ENCODE measurements at regions not wholly inside any gene's neighbourhood (a gene's known extent, or its start where the extent isn't known, plus 50 kb on each side); places are given as distances from the start of the nearest gene placed in this dataset.

- 76% methylated on average over 3 of the region's 3 CpGs for WGBS
- no peaks in the 10 kb centered on the region for H3K4me1 ChIP-seq (ENCODE audit: control insufficient read depth in 4 of 4, insufficient read depth in 4 of 4, low read length in 3 of 4)
- no peak for TF ChIP-seq RAD21 (IDR thresholded peaks at IDR 0.05)
- no peak for TF ChIP-seq ATF3 (IDR thresholded peaks at IDR 0.05)
- TF ChIP-seq EGR1 (IDR thresholded peaks at IDR 0.05; ENCODE audit: low read depth in 2 of 2) = no peak
- no peak for TF ChIP-seq JUND (IDR thresholded peaks at IDR 0.05)
- no peak for TF ChIP-seq FOXA1 (IDR thresholded peaks at IDR 0.05)
- TF ChIP-seq, protein P1, sequence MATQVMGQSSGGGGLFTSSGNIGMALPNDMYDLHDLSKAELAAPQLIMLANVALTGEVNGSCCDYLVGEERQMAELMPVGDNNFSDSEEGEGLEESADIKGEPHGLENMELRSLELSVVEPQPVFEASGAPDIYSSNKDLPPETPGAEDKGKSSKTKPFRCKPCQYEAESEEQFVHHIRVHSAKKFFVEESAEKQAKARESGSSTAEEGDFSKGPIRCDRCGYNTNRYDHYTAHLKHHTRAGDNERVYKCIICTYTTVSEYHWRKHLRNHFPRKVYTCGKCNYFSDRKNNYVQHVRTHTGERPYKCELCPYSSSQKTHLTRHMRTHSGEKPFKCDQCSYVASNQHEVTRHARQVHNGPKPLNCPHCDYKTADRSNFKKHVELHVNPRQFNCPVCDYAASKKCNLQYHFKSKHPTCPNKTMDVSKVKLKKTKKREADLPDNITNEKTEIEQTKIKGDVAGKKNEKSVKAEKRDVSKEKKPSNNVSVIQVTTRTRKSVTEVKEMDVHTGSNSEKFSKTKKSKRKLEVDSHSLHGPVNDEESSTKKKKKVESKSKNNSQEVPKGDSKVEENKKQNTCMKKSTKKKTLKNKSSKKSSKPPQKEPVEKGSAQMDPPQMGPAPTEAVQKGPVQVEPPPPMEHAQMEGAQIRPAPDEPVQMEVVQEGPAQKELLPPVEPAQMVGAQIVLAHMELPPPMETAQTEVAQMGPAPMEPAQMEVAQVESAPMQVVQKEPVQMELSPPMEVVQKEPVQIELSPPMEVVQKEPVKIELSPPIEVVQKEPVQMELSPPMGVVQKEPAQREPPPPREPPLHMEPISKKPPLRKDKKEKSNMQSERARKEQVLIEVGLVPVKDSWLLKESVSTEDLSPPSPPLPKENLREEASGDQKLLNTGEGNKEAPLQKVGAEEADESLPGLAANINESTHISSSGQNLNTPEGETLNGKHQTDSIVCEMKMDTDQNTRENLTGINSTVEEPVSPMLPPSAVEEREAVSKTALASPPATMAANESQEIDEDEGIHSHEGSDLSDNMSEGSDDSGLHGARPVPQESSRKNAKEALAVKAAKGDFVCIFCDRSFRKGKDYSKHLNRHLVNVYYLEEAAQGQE (IDR thresholded peaks at IDR 0.05) = no peak
- no peak for TF ChIP-seq MAX (IDR thresholded peaks at IDR 0.05)
- no peak for TF ChIP-seq GABPA (IDR thresholded peaks at IDR 0.05 in 1 of 2, conservative IDR thresholded peaks at IDR 0.05 in 1 of 2)
- no peak for TF ChIP-seq SP1 (IDR thresholded peaks at IDR 0.05)
- TF ChIP-seq, protein P2, sequence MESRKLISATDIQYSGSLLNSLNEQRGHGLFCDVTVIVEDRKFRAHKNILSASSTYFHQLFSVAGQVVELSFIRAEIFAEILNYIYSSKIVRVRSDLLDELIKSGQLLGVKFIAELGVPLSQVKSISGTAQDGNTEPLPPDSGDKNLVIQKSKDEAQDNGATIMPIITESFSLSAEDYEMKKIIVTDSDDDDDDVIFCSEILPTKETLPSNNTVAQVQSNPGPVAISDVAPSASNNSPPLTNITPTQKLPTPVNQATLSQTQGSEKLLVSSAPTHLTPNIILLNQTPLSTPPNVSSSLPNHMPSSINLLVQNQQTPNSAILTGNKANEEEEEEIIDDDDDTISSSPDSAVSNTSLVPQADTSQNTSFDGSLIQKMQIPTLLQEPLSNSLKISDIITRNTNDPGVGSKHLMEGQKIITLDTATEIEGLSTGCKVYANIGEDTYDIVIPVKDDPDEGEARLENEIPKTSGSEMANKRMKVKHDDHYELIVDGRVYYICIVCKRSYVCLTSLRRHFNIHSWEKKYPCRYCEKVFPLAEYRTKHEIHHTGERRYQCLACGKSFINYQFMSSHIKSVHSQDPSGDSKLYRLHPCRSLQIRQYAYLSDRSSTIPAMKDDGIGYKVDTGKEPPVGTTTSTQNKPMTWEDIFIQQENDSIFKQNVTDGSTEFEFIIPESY (IDR thresholded peaks at IDR 0.05) = no peak
- TF ChIP-seq NR2F2 (IDR thresholded peaks at IDR 0.05) = no peak
- TF ChIP-seq RXRA (IDR thresholded peaks at IDR 0.05) = no peak
- TF ChIP-seq HNF4G (IDR thresholded peaks at IDR 0.05) = no peak
- no peak for TF ChIP-seq YY1 (IDR thresholded peaks at IDR 0.05)
- no peak for TF ChIP-seq FOXA2 (IDR thresholded peaks at IDR 0.05)
- no peak for TF ChIP-seq TAF1 (conservative IDR thresholded peaks at IDR 0.05)
- TF ChIP-seq HNF4A (conservative IDR thresholded peaks at IDR 0.05) = no peak
- TF ChIP-seq CTCF (IDR thresholded peaks at IDR 0.05; ENCODE audit: low read depth, low read length, missing input control) = no peak
- H3K9ac ChIP-seq (ENCODE audit: low read depth in 1 of 2, low read length in 2 of 2) = no peak overlapping the region
- no peak for DNase-seq (ENCODE audit: low spot score)
- no peak overlapping the region for H3K27ac ChIP-seq (ENCODE audit: low read depth in 1 of 2, low read length in 2 of 2)
- H3K36me3 ChIP-seq (ENCODE audit: control insufficient read depth in 4 of 4, insufficient read depth in 3 of 4, low read depth in 1 of 4, low read length in 3 of 4) = no peaks in the 10 kb centered on the region
- H3K27me3 ChIP-seq (ENCODE audit: control insufficient read depth in 4 of 4, insufficient read depth in 4 of 4, low read length in 3 of 4) = peaks cover 0 to 9% (median 0%) of the 10 kb centered on the region in 4 donors
- H3K4me3 ChIP-seq (ENCODE audit: low read depth in 1 of 3, low read length in 3 of 3) = no peak overlapping the region
- H3K9me3 ChIP-seq (ENCODE audit: control insufficient read depth in 4 of 4, low read length in 3 of 4) = no peaks in the 10 kb centered on the region
These were observed 55.0 kb upstream of the AP1S2 start for GRCh38 chrX:15909605-15910004.

Measured in liver (tissue), 8 donors.